Neural progenitor cell (in vitro differentiated cells): ENCODE measurements at regions not wholly inside any gene's neighbourhood (a gene's known extent, or its start where the extent isn't known, plus 50 kb on each side); places are given as distances from the start of the nearest gene placed in this dataset.

Experiments
- EZH2 ChIP-seq: fragments of 200-600 bp; sonication (generic); IDR thresholded peaks from 2 replicates; pipeline ENCODE4 v1.6.1; 2017; ENCODE audit warnings: antibody characterized with exemption, mild to moderate bottlenecking, moderate library complexity
- TF ChIP-seq, protein P1 (sequence below): fragments of 200-600 bp; sonication (generic); IDR thresholded peaks from 2 replicates; pipeline ENCODE4 v1.5.1; 2017; ENCODE audit warnings: antibody characterized with exemption, mild to moderate bottlenecking

DNA sequence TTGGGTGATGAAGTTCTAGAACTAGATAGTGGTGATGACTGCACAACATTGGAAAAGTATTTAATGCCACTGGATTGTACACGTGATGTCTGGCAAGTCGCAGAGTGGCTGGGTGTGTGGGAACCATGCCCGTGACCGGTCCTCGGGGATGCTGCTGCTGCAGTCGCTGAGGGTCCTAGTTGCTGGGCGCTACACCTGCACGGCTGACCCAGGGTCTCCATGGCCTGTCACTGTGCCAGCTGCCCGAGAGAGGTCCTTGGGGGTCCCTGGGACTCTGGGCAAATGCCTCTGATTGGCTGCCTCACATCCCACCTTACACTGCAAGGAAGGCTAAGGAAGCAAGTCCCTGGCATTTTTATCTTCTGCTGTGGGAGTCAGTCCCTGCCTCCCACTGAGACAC lies 109.1 kb upstream of the PABPC3 start:
- TF ChIP-seq, protein P1, sequence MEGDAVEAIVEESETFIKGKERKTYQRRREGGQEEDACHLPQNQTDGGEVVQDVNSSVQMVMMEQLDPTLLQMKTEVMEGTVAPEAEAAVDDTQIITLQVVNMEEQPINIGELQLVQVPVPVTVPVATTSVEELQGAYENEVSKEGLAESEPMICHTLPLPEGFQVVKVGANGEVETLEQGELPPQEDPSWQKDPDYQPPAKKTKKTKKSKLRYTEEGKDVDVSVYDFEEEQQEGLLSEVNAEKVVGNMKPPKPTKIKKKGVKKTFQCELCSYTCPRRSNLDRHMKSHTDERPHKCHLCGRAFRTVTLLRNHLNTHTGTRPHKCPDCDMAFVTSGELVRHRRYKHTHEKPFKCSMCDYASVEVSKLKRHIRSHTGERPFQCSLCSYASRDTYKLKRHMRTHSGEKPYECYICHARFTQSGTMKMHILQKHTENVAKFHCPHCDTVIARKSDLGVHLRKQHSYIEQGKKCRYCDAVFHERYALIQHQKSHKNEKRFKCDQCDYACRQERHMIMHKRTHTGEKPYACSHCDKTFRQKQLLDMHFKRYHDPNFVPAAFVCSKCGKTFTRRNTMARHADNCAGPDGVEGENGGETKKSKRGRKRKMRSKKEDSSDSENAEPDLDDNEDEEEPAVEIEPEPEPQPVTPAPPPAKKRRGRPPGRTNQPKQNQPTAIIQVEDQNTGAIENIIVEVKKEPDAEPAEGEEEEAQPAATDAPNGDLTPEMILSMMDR, result no peak
- no peak for TF ChIP-seq EZH2
